SU-DHL-6 (cell line): ENCODE measurements at regions not wholly inside any gene's neighbourhood (a gene's known extent, or its start where the extent isn't known, plus 50 kb on each side); places are given as distances from the start of the nearest gene placed in this dataset.

Experiments
- CTCF ChIP-seq: fragments of 200-600 bp; sonication (generic); IDR thresholded peaks from one replicate; pipeline ENCODE4 v1.5.1; 2017; ENCODE audit warnings: antibody characterized with exemption, mild to moderate bottlenecking, low read length, moderate library complexity; ENCODE audit not compliant: insufficient read depth, poor library complexity, severe bottlenecking
- EZH2phosphoT487 ChIP-seq: fragments of 200-600 bp; sonication (generic), shearing (Covaris generic); conservative IDR thresholded peaks from 2 replicates; pipeline ENCODE4 v1.6.1; 2018; ENCODE audit warnings: mild to moderate bottlenecking, antibody characterized with exemption, low read length, moderate library complexity, mixed read lengths

GRCh38 chr9:87127978-87128614 lies 180.8 kb upstream of the GAS1 start:
- TF ChIP-seq CTCF, result no peak
- no peak for TF ChIP-seq EZH2phosphoT487
